ENCODE measurements at regions not wholly inside any gene's neighbourhood (a gene's known extent, or its start where the extent isn't known, plus 50 kb on each side); places are given as distances from the start of the nearest gene placed in this dataset.

- no peak for TF ChIP-seq CTCF (IDR thresholded peaks at IDR 0.05; ENCODE audit: low read depth, low read length, poor library complexity, severe bottlenecking)
- TF ChIP-seq EZH2phosphoT487 (IDR thresholded peaks at IDR 0.05; ENCODE audit: borderline replicate concordance, low read length) = no peak
These were observed 944.8 kb upstream of the PCDH9 start for GRCh38 chr13:68174893-68175292.

All from DOHH2 (cell line).